ENCODE measurements at regions not wholly inside any gene's neighbourhood (a gene's known extent, or its start where the extent isn't known, plus 50 kb on each side); places are given as distances from the start of the nearest gene placed in this dataset.

GRCh38 chr3:146337991-146338390 lies 87.1 kb upstream of the PLSCR4 start:
- 0 out of 2 replicates have a peak, but pooled peaks cover 1% of the 10 kb centered on the region for H3K79me2 ChIP-seq (ENCODE audit: insufficient read depth, low read length)
- H3K23me2 ChIP-seq (ENCODE audit: insufficient read length, low read depth, low read length, poor library complexity, severe bottlenecking): no peaks in the 10 kb centered on the region
- no peak overlapping the region for H2AK5ac ChIP-seq (ENCODE audit: insufficient read length, low read length)
- no peak overlapping the region for H3K14ac ChIP-seq (ENCODE audit: insufficient read depth, low read length)
- Mint-ChIP-seq H3K9me3 (peaks cover 5 to 7% of the 10 kb centered on the region in 2 experiments; a peak in 3 of 5 replicates), H3K4me1 (peaks cover 0 to 5% of the 10 kb centered on the region in 2 experiments; a peak in 2 of 4 replicates), H3K4me3 (no peak overlapping the region), H3K27ac (no peak overlapping the region), H3K36me3 (ENCODE audit: insufficient read depth in 1 of 3, low read depth in 3 of 3) (peaks cover 0 to 11% (median 3%) of the 10 kb centered on the region in 3 experiments; a peak in 4 of 7 replicates), H3K27me3 (ENCODE audit: low read depth) (no peaks in the 10 kb centered on the region)
- no CpG with 5 or more reads among the region's 7 CpGs for WGBS (ENCODE audit: extremely low coverage, insufficient read length, low lambda C conversion rate)
- H3K4me1 ChIP-seq (ENCODE audit: insufficient read depth, low read length): no peaks in the 10 kb centered on the region
- no peak overlapping the region for H3K23ac ChIP-seq (ENCODE audit: insufficient read length, low read depth, low read length)
- no peak overlapping the region for H2BK120ac ChIP-seq (ENCODE audit: low read depth, low read length, poor library complexity, severe bottlenecking)
- H3K18ac ChIP-seq (ENCODE audit: insufficient read length, low read depth, low read length): no peak overlapping the region
- no peaks in the 10 kb centered on the region for H4K20me1 ChIP-seq (ENCODE audit: control insufficient read depth, insufficient read depth, insufficient read length)
- H3K27me3 ChIP-seq (ENCODE audit: insufficient read depth, low read length): no peaks in the 10 kb centered on the region
- no peak for TF ChIP-seq CTCF (conservative IDR thresholded peaks at IDR 0.05)
- no peak overlapping the region for H3K27ac ChIP-seq (ENCODE audit: insufficient read length, low read depth, low read length)
- H2BK12ac ChIP-seq (ENCODE audit: insufficient read length, low read depth, low read length): no peak overlapping the region
- DNase-seq: no peak
- H4K91ac ChIP-seq (ENCODE audit: insufficient read length, low read depth, low read length): no peak overlapping the region
- no peak overlapping the region for H2AFZ ChIP-seq (ENCODE audit: low read length)
- H3K4ac ChIP-seq (ENCODE audit: low read depth, low read length): no peak overlapping the region
- no peak overlapping the region for H3K56ac ChIP-seq (ENCODE audit: insufficient read length, low read depth, low read length)
- H2BK20ac ChIP-seq (ENCODE audit: low read depth, low read length, poor library complexity, severe bottlenecking): no peak overlapping the region
- H3T11ph ChIP-seq (ENCODE audit: low read length): no peak overlapping the region
- no peak overlapping the region for H3K4me2 ChIP-seq (ENCODE audit: insufficient read depth, insufficient read length, low read length)
- no peak overlapping the region for H3K9ac ChIP-seq (ENCODE audit: extremely low read depth, insufficient read length, low read length)
- no peak overlapping the region for H2BK5ac ChIP-seq (ENCODE audit: insufficient read length, low read length)
- no peak overlapping the region for H2BK15ac ChIP-seq (ENCODE audit: low read depth, low read length)
- H4K8ac ChIP-seq (replicated peaks; ENCODE audit: insufficient read length, low read depth, low read length): no peak overlapping the region
- no peaks in the 10 kb centered on the region for H3K79me1 ChIP-seq (ENCODE audit: insufficient read depth, low read depth, low read length, poor library complexity, severe bottlenecking)
- no peaks in the 10 kb centered on the region for H3K9me3 ChIP-seq (ENCODE audit: control insufficient read depth, low read depth, low read length)
- no peak overlapping the region for H4K5ac ChIP-seq (ENCODE audit: insufficient read length, low read depth, low read length)

All from H9 (cell line).